ENCODE measurements at regions not wholly inside any gene's neighbourhood (a gene's known extent, or its start where the extent isn't known, plus 50 kb on each side); places are given as distances from the start of the nearest gene placed in this dataset.
"Not testable (repeated sequence)": the region's sequence is repeated elsewhere in the genome, so short reads cannot be mapped to it uniquely, and the experiment has no call there.

- TF ChIP-seq, protein P1, sequence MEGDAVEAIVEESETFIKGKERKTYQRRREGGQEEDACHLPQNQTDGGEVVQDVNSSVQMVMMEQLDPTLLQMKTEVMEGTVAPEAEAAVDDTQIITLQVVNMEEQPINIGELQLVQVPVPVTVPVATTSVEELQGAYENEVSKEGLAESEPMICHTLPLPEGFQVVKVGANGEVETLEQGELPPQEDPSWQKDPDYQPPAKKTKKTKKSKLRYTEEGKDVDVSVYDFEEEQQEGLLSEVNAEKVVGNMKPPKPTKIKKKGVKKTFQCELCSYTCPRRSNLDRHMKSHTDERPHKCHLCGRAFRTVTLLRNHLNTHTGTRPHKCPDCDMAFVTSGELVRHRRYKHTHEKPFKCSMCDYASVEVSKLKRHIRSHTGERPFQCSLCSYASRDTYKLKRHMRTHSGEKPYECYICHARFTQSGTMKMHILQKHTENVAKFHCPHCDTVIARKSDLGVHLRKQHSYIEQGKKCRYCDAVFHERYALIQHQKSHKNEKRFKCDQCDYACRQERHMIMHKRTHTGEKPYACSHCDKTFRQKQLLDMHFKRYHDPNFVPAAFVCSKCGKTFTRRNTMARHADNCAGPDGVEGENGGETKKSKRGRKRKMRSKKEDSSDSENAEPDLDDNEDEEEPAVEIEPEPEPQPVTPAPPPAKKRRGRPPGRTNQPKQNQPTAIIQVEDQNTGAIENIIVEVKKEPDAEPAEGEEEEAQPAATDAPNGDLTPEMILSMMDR (IDR thresholded peaks at IDR 0.05; ENCODE audit: control insufficient read depth, insufficient read depth, low read depth, low read length, missing control alignments): no peak
- no peak overlapping the region for H3K4me3 ChIP-seq (ENCODE audit: control insufficient read depth, low read depth, low read length)
- DNase-seq (ENCODE audit: low read depth): no peak
Observed at GRCh38 chr9:24073007-24073592, 247.1 kb upstream of the ELAVL2 start.

DNA sequence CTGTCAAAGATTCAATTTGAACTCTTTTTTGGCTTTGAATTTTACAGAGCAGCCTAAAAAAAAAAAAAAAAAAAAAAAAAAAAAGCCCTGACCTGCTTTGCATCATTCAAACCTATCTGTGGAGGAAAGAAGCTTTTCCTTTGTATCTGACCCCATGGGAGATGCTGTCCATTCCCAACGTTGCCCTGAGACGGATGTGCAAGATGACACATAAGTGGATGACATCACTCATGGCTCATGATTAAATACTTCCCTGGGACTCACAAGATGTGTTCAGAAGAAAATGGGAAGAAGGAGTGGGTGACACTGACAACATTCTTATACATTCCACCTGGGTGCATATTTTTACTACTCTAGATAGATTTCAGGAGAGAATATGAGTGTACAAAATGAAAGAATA is 245.7 kb upstream of the ELAVL2 start:
- no peak for DNase-seq (ENCODE audit: low read depth)
- no peak overlapping the region for H3K4me3 ChIP-seq (ENCODE audit: control insufficient read depth, low read depth, low read length)

DNA sequence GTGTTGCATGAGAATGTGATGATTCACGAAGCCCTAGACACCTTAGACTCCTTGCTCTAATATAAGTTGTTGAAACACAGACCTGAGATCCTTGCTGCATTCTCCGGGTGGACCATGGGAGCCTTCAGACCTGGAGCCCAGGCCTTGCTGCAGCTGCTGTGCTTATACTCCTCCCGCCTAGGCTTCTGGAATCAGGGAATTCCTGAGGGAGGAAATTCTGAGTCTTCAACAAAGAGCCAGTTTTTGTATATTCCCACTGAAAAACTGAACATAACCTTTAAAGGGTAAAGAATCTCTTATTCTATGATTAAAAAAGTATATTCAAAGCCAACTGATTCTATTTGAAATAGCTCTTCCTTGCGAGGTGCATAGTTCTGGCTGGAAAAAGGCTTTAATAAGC is 245.1 kb upstream of the ELAVL2 start:
- DNase-seq (ENCODE audit: low read depth): no peak
- no peak overlapping the region for H3K4me3 ChIP-seq (ENCODE audit: control insufficient read depth, low read depth, low read length)
- TF ChIP-seq, protein P1 (IDR thresholded peaks at IDR 0.05; ENCODE audit: control insufficient read depth, insufficient read depth, low read depth, low read length, missing control alignments): no peak

More for the DNA sequence above, 245.7 kb upstream of the ELAVL2 start:
- TF ChIP-seq, protein P1 (IDR thresholded peaks at IDR 0.05; ENCODE audit: control insufficient read depth, insufficient read depth, low read depth, low read length, missing control alignments): no peak

- H3K4me3 ChIP-seq (ENCODE audit: control insufficient read depth, low read depth, low read length); DNase-seq (ENCODE audit: low read depth): not testable (repeated sequence)
Observed at GRCh38 chr9:24067107-24067506, 241.1 kb upstream of the ELAVL2 start.

DNA sequence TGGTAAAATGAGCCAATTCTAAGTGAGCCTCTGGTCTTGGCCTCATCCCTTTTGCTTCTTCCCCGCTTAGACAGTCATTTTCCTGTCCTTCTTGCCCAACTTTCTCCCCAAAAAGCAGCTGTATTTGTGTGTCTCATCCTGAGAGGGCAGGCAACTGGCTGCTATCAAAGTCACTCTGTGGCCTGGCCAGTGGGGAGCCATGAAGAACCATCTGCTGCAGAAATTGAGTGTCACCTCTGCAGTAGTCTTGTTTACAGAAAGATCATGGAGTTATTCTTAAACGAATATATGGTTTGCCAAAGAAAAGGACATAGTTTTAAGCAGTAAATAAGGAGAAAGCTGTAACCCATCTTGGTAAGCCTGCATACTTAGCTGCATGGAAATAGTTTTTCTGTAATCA is 233.6 kb upstream of the ELAVL2 start:
- TF ChIP-seq, protein P1 (IDR thresholded peaks at IDR 0.05; ENCODE audit: control insufficient read depth, insufficient read depth, low read depth, low read length, missing control alignments): no peak
- no peak overlapping the region for H3K4me3 ChIP-seq (ENCODE audit: control insufficient read depth, low read depth, low read length)
- DNase-seq (ENCODE audit: low read depth): no peak

DNA sequence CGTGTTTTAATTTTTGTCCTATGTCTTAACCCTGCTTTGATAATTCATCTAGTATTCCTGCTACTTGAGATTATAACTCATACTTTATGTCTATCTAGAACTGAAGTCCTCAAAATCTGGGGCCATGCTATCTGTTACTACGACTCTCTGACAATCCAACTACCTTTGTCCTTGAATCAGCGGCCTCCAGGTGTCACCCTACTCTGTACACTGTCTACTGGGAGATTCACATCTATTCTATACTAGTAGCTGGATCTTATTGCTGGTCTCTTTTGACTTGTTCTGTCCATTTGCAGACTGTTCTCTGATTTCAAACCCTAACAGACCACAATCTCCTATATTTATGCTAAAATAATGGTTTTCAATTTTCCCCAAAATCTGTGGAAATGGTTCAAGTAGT is 225.5 kb upstream of the ELAVL2 start:
- DNase-seq (ENCODE audit: low read depth): no peak
- TF ChIP-seq, protein P1 (IDR thresholded peaks at IDR 0.05; ENCODE audit: control insufficient read depth, insufficient read depth, low read depth, low read length, missing control alignments): no peak
- H3K4me3 ChIP-seq (ENCODE audit: control insufficient read depth, low read depth, low read length): no peak overlapping the region

DNA sequence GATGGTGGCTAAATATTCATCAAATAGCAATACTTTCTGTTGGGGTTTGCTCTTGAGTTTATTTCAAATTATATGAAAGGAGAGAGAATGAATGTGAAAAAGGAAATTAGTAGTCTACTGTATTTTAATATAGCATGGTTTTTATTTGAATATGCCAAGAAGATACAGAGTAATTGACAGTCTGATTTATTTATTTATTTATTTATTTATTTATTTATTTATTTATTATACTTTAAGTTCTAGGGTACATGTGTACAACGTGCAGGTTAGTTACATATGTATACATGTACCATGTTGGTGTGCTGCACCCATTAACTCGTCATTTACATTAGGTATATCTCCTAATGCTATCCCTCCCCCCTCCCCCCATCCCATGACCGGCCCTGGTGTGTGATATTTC is 224.2 kb upstream of the ELAVL2 start:
- not testable (repeated sequence) for DNase-seq (ENCODE audit: low read depth); H3K4me3 ChIP-seq (ENCODE audit: control insufficient read depth, low read depth, low read length)

DNA sequence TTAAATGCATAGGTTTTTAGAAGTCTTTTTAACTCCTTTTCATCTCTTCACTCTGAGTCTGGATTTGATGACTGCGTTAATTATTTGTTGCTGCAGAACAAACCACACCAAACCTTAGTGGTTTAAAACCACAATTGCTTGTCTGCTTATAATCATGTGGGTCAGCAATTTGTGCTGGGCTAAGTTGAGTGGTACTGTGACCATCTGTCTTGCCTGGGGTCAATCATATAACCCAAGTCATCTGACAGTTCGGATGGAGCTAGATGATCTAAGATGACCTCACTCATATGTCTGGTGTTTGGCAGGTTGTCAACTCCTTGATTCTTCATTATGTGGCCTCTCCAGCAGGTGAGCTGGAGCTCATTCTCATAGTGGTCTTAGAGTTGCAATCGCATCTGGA is 219.1 kb upstream of the ELAVL2 start:
- TF ChIP-seq, protein P1 (IDR thresholded peaks at IDR 0.05; ENCODE audit: control insufficient read depth, insufficient read depth, low read depth, low read length, missing control alignments): no peak
- no peak for DNase-seq (ENCODE audit: low read depth)
- no peak overlapping the region for H3K4me3 ChIP-seq (ENCODE audit: control insufficient read depth, low read depth, low read length)
